Calu3 (cell line): ENCODE measurements at regions not wholly inside any gene's neighbourhood (a gene's known extent, or its start where the extent isn't known, plus 50 kb on each side); places are given as distances from the start of the nearest gene placed in this dataset.

ENCODE experiments used
- BruUV-seq: library from RNA; stranded (reverse); fragments of 400-500 nt; replicated peaks from 2 replicates; lab custom pipeline; 2021; lab: Mats Ljungman, UMichigan
- CTCF ChIA-PET: fragments of 300-600 bp; sonication (Branson Sonifier 250); formaldehyde crosslinking; loops from one replicate; lab custom pipeline; 2022; ENCODE audit warnings: antibody characterized with exemption; lab: Charles Lee
- DNase-seq: peaks from one replicate; pipeline ENCODE4 v3.0.0; 2022
- H3K27ac Mint-ChIP-seq: one replicate; pipeline ENCODE4 v1.8.0; 2022; ENCODE audit warnings: mixed read lengths; ENCODE audit not compliant: unreplicated experiment
- H3K27me3 Mint-ChIP-seq: one replicate; pipeline ENCODE4 v1.8.0; 2022; ENCODE audit warnings: mixed read lengths; ENCODE audit not compliant: unreplicated experiment
- H3K36me3 Mint-ChIP-seq: one replicate; pipeline ENCODE4 v1.8.0; 2022; ENCODE audit warnings: mild to moderate bottlenecking, moderate library complexity, mixed read lengths; ENCODE audit not compliant: insufficient read depth, unreplicated experiment
- H3K4me1 Mint-ChIP-seq: one replicate; pipeline ENCODE4 v1.8.0; 2022; ENCODE audit warnings: mild to moderate bottlenecking, low read depth, mixed read lengths; ENCODE audit not compliant: unreplicated experiment
- H3K4me3 Mint-ChIP-seq: one replicate; pipeline ENCODE4 v1.8.0; 2022; ENCODE audit warnings: mild to moderate bottlenecking, low read depth, moderate library complexity, mixed read lengths; ENCODE audit not compliant: unreplicated experiment
- H3K9me3 Mint-ChIP-seq: one replicate; pipeline ENCODE4 v1.8.0; 2022; ENCODE audit warnings: low read depth, mixed read lengths; ENCODE audit not compliant: unreplicated experiment
- intact Hi-C: fragments of 100-400 bp; cut with micrococcal nuclease; formaldehyde crosslinking; loops from one replicate; pipeline ENCODE4 v1.10.0; 2022; ENCODE audit not compliant: unreplicated experiment
- TF ChIP-seq, protein P1 (sequence below): fragments of 200-600 bp; IDR thresholded peaks from one replicate; pipeline ENCODE4 v1.8.0; 2022; ENCODE audit warnings: antibody characterized with exemption; ENCODE audit not compliant: unreplicated experiment

DNA sequence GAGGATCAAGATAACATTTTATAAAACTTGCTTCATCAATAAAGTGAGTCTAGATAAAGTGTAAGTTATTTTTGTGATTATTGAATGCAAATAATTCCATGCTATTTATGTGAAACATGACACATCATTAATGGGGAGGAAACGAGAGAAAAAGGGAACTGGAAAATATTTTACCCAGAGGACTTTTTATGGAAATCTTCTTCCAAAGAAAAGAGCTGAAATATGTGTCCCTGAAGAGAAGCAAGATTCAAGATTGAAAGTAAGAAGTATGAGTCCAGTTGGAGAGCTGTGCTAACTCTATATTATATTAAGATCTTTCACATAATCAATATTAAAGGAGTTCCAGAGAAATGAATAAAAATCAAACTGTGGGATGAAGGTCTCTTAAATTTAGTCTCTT lies 1361.8 kb downstream of the GATA3 start:
- no TSS peak for BruUV-seq
- H3K9me3 Mint-ChIP-seq = peaks cover 10% of the 10 kb centered on the region
- DNase-seq = no peak
- no peaks in the 10 kb centered on the region for H3K36me3 Mint-ChIP-seq
- H3K27me3 Mint-ChIP-seq = no peaks in the 10 kb centered on the region
- TF ChIP-seq, protein P1, sequence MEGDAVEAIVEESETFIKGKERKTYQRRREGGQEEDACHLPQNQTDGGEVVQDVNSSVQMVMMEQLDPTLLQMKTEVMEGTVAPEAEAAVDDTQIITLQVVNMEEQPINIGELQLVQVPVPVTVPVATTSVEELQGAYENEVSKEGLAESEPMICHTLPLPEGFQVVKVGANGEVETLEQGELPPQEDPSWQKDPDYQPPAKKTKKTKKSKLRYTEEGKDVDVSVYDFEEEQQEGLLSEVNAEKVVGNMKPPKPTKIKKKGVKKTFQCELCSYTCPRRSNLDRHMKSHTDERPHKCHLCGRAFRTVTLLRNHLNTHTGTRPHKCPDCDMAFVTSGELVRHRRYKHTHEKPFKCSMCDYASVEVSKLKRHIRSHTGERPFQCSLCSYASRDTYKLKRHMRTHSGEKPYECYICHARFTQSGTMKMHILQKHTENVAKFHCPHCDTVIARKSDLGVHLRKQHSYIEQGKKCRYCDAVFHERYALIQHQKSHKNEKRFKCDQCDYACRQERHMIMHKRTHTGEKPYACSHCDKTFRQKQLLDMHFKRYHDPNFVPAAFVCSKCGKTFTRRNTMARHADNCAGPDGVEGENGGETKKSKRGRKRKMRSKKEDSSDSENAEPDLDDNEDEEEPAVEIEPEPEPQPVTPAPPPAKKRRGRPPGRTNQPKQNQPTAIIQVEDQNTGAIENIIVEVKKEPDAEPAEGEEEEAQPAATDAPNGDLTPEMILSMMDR = no peak
- H3K27ac Mint-ChIP-seq = no peak overlapping the region
- intact Hi-C loops = no loop called here
- CTCF ChIA-PET = no interaction called here
- H3K4me3 Mint-ChIP-seq = no peak overlapping the region
- no peaks in the 10 kb centered on the region for H3K4me1 Mint-ChIP-seq

DNA sequence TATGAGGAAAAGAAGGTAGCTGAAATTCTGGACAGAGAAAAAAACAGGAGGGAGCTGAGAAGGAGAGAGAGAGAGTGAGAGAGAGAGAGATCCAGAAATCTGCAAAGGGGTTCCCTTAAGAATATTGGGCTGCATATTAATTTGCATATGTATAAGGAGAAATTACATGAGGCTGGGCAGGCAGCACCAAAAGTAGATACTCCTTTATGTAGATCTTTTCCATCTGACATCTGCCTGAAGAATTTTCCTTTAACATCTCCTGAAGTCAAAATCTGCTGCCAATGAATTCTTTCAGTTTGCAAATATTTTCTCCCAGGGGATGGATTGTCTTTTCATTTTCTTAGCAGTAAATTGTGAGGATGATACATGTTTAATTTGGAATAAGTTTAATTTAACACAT lies 1365.3 kb downstream of the GATA3 start:
- no peak overlapping the region for H3K4me3 Mint-ChIP-seq
- no peaks in the 10 kb centered on the region for H3K36me3 Mint-ChIP-seq
- TF ChIP-seq, protein P1 = no peak
- no peaks in the 10 kb centered on the region for H3K27me3 Mint-ChIP-seq
- no peak overlapping the region for H3K27ac Mint-ChIP-seq
- CTCF ChIA-PET = no interaction called here
- DNase-seq = no peak
- no TSS peak for BruUV-seq
- peaks cover 14% of the 10 kb centered on the region for H3K9me3 Mint-ChIP-seq
- no peaks in the 10 kb centered on the region for H3K4me1 Mint-ChIP-seq
- intact Hi-C loops = no loop called here

DNA sequence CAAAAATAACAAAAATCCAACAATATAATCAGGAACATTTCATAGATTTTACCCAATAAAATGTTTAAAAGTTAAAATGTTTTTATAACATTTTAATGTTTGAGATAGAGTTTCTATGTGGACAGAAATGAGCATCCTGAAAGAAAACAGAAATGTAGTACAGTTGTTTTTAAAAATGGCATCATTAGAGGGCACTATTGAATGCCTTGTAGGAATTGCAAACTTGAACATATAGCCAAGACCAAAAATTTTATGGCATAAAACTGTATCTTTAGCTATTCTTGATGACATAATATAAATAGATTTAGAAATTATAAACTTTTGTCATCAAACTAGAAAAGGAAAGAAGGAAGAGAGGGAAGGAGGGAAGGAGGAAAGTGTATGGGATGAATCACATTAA lies 1372.7 kb downstream of the GATA3 start:
- CTCF ChIA-PET = no interaction called here
- no peak overlapping the region for H3K4me3 Mint-ChIP-seq
- no peak for DNase-seq
- H3K9me3 Mint-ChIP-seq = peaks cover 10% of the 10 kb centered on the region
- no peak overlapping the region for H3K27ac Mint-ChIP-seq
- intact Hi-C loops = no loop called here
- H3K4me1 Mint-ChIP-seq = no peaks in the 10 kb centered on the region
- no peaks in the 10 kb centered on the region for H3K27me3 Mint-ChIP-seq
- H3K36me3 Mint-ChIP-seq = no peaks in the 10 kb centered on the region
- TF ChIP-seq, protein P1 = no peak
- no TSS peak for BruUV-seq

DNA sequence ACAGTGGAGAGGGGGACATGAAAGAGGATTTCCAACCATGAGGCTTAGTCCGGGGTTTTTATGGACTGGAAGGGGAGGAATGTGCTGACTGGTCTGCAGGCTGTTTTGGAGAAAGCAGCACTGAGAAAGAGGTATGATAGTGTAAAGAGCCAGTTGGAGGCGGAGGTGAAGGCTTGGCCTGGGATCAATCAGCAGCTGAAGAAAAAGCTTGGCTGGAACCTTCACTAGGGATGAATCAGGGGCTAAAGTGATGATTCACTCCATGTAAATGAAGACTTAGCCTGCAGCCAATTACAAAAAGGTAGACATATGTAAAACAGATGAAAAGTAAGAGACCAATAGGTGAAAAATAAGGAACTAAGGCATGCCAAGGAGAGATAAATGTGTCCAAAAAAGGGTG lies 1382.6 kb downstream of the GATA3 start:
- Mint-ChIP-seq H3K9me3 (peaks cover 11% of the 10 kb centered on the region), H3K27ac (no peak overlapping the region), H3K36me3 (no peaks in the 10 kb centered on the region), H3K27me3 (no peaks in the 10 kb centered on the region), H3K4me1 (no peaks in the 10 kb centered on the region), H3K4me3 (no peak overlapping the region)
- TF ChIP-seq, protein P1 = no peak
- CTCF ChIA-PET = no interaction called here
- intact Hi-C loops = no loop called here
- no peak for DNase-seq
- BruUV-seq = no TSS peak
